ENCODE measurements at regions not wholly inside any gene's neighbourhood (a gene's known extent, or its start where the extent isn't known, plus 50 kb on each side); places are given as distances from the start of the nearest gene placed in this dataset.

DNA sequence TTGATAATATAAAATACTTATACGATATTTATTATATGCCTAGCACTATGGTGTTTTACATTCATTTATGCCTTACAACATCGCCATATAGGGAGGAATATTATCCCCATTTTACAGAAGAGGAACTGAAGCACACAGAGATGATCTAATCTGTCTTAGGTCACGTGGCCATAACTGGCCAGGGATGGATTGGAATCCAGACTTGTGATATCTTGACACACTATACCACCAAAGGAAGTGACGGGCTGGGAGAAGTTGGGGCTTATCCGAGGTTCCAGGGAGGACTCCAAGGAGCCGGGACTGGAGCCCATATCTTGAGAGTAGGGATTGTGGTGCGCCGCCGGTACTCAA lies 129.8 kb downstream of the TMEM174 start:
- H3K27me3 ChIP-seq (ENCODE audit: control insufficient read depth in 2 of 2, insufficient read depth in 2 of 2, low read length in 2 of 2) = peaks cover 95 to 100% of the 10 kb centered on the region in 2 experiments
- no peaks in the 10 kb centered on the region for H4K20me1 ChIP-seq (replicated peaks; ENCODE audit: control insufficient read depth, extremely low read depth, insufficient read depth, low read length)
- no peak overlapping the region for H3K4me3 ChIP-seq (replicated peaks in 1 of 3; ENCODE audit: insufficient read depth in 1 of 3, low read depth in 1 of 3, low read length in 3 of 3)
- intact Hi-C loops (cut with micrococcal nuclease) (loop anchor here (2.0 kb wide), 1 partner anchor 68 kb away; no protein-coding TSS in a partner anchor), dilution Hi-C loops (cut with MboI; ENCODE audit: extremely low pct_ligation_motif_present, low sequenced_read_pairs) (no loop called here)
- no peak overlapping the region for H2AFZ ChIP-seq (ENCODE audit: low read depth, low read length)
- TF ChIP-seq, protein P1, sequence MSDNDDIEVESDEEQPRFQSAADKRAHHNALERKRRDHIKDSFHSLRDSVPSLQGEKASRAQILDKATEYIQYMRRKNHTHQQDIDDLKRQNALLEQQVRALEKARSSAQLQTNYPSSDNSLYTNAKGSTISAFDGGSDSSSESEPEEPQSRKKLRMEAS (IDR thresholded peaks at IDR 0.05; ENCODE audit: insufficient read depth, insufficient read length) = no peak
- TF ChIP-seq JUN (IDR thresholded peaks at IDR 0.05; ENCODE audit: borderline replicate concordance, insufficient read depth, insufficient read length, low read depth) = no peak
- CTCF ChIA-PET = interaction anchor here (1.4 to 5.0 kb wide), 3 partner anchors 56 to 148 kb away, joined by 3 to 42 read pairs (median 16); no protein-coding TSS in a partner anchor
- no peaks in the 10 kb centered on the region for H3K79me2 ChIP-seq (ENCODE audit: control insufficient read depth, insufficient read depth, low read length)
- no TSS peak for BruUV-seq (replicated peaks)
- H3K36me3 ChIP-seq (ENCODE audit: control insufficient read depth in 2 of 2, extremely low read depth in 1 of 2, insufficient read depth in 2 of 2, low read length in 2 of 2) = no peaks in the 10 kb centered on the region
- no peak overlapping the region for H3K27ac ChIP-seq (ENCODE audit: insufficient read depth, low read depth, low read length)
- FAIRE-seq (no peak), DNase-seq (ENCODE audit: low read depth, low spot score) (no peak)
- H3K9me1 ChIP-seq (replicated peaks; ENCODE audit: control insufficient read depth, extremely low read depth, insufficient read depth, low read length) = no peaks in the 10 kb centered on the region
- H3K9ac ChIP-seq (replicated peaks; ENCODE audit: extremely low read depth, insufficient read depth, low read length) = no peak overlapping the region
- no peaks in the 10 kb centered on the region for H3K9me3 ChIP-seq (replicated peaks; ENCODE audit: control insufficient read depth, insufficient read depth, low read length)
- POLR2A ChIA-PET = no interaction called here
- H3K4me1 ChIP-seq (ENCODE audit: control insufficient read depth, extremely low read depth, insufficient read depth, low read length) = no peaks in the 10 kb centered on the region
- H3K4me2 ChIP-seq (ENCODE audit: insufficient read depth, low read length) = no peak overlapping the region

DNA sequence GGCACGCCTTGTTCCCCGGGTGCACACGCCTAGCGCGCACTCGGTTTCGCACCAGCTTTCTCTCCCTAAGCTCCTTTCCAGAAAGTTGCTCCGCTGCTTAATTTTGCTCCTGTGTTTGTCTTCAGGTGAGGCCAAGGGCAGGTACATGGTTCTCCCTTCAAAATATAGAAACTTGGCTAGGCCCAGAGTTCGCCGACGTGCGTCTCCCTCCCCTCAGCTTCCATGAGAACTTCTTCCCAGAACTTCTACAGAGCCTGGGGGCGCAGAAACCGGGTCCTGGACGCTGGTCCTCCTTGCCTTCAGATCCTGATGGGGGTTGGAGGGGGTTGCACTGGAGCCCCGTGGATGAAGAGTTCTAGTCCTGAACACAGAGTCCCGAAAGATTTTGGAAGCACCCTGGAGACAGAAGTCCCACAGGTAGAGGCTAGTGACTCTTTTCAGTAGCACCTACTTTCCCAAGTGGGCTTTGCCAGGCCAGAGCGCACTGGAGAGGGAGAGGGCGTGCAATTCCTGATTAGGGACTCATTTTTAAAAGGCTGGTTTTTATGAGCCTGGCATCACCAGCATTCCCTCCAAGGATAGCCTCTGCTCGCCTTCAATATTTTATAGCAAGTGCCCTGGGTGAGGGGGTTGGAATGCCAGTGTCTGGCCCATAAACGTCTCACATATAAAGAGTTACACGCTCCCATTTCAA lies 128.4 kb downstream of the TMEM174 start:
- dilution Hi-C loops (cut with MboI; ENCODE audit: extremely low pct_ligation_motif_present, low sequenced_read_pairs) (no loop called here), intact Hi-C loops (cut with micrococcal nuclease) (loop anchor here (2.0 kb wide), 1 partner anchor 149 kb away; no protein-coding TSS in a partner anchor)
- TF ChIP-seq FOS (IDR thresholded peaks at IDR 0.05; ENCODE audit: borderline replicate concordance, insufficient read depth, low read length) (no peak), POLR2AphosphoS5 (IDR thresholded peaks at IDR 0.05; ENCODE audit: insufficient read depth, low read depth, low read length) (no peak), POLR2A (IDR thresholded peaks at IDR 0.05; ENCODE audit: low read depth, low read length) (no peak), EZH2 (IDR thresholded peaks at IDR 0.05; ENCODE audit: borderline replicate concordance, low read depth, low read length, severe bottlenecking) (peak; percentile 77)
- peaks cover 95 to 100% of the 10 kb centered on the region in 2 experiments for H3K27me3 ChIP-seq (ENCODE audit: control insufficient read depth in 2 of 2, insufficient read depth in 2 of 2, low read length in 2 of 2)
- ChIA-PET CTCF (interaction anchor here (0.7 to 5.0 kb wide), 6 partner anchors 11 to 150 kb away, joined by 3 to 42 read pairs (median 3); partner anchors contain the start of gene FOXD1), POLR2A (no interaction called here)
- H3K4me1 ChIP-seq (ENCODE audit: control insufficient read depth, extremely low read depth, insufficient read depth, low read length) = no peaks in the 10 kb centered on the region
- no peak overlapping the region for H3K4me2 ChIP-seq (ENCODE audit: insufficient read depth, low read length)
- BruUV-seq (replicated peaks) = no TSS peak
- H2AFZ ChIP-seq (ENCODE audit: low read depth, low read length) = no peak overlapping the region
- H3K79me2 ChIP-seq (ENCODE audit: control insufficient read depth, insufficient read depth, low read length) = no peaks in the 10 kb centered on the region
- H3K27ac ChIP-seq (ENCODE audit: insufficient read depth, low read depth, low read length) = no peak overlapping the region
- no peak for FAIRE-seq
- no peaks in the 10 kb centered on the region for H3K36me3 ChIP-seq (ENCODE audit: control insufficient read depth in 2 of 2, extremely low read depth in 1 of 2, insufficient read depth in 2 of 2, low read length in 2 of 2)
- H3K4me3 ChIP-seq (replicated peaks in 1 of 3; ENCODE audit: insufficient read depth in 1 of 3, low read depth in 1 of 3, low read length in 3 of 3) = no peak overlapping the region
- no peak overlapping the region for H3K9ac ChIP-seq (replicated peaks; ENCODE audit: extremely low read depth, insufficient read depth, low read length)
- no peak for DNase-seq (ENCODE audit: low read depth, low spot score)
- H4K20me1 ChIP-seq (replicated peaks; ENCODE audit: control insufficient read depth, extremely low read depth, insufficient read depth, low read length) = no peaks in the 10 kb centered on the region
- no peaks in the 10 kb centered on the region for H3K9me1 ChIP-seq (replicated peaks; ENCODE audit: control insufficient read depth, extremely low read depth, insufficient read depth, low read length)
- H3K9me3 ChIP-seq (replicated peaks; ENCODE audit: control insufficient read depth, insufficient read depth, low read length) = no peaks in the 10 kb centered on the region
